Amniotic epithelial cell (primary cell): ENCODE measurements at regions not wholly inside any gene's neighbourhood (a gene's known extent, or its start where the extent isn't known, plus 50 kb on each side); places are given as distances from the start of the nearest gene placed in this dataset.

Source experiments
- DNase-seq: peaks from one replicate; pipeline ENCODE4 v3.0.0-alpha.2; 2010; ENCODE audit warnings: low read depth

GRCh38 chr4:27844376-27844775 lies 983.7 kb downstream of the STIM2 start:
- DNase-seq, result no peak

- DNase-seq, result peak; percentile 30
These were observed 986.3 kb downstream of the STIM2 start for GRCh38 chr4:27846951-27847350.

- DNase-seq, result peak; percentile 76
These were observed 1000.7 kb downstream of the STIM2 start for GRCh38 chr4:27861381-27861787.

GRCh38 chr4:27861802-27862201 lies 1001.2 kb downstream of the STIM2 start:
- DNase-seq, result peak; percentile 71

GRCh38 chr4:27873596-27873995 lies 1013.0 kb downstream of the STIM2 start:
- no peak for DNase-seq

GRCh38 chr4:27881705-27882104 lies 1021.1 kb downstream of the STIM2 start:
- no peak for DNase-seq

GRCh38 chr4:27886120-27886519 lies 1025.5 kb downstream of the STIM2 start:
- DNase-seq, result peak; percentile 24

GRCh38 chr4:27887646-27888045 lies 1027.0 kb downstream of the STIM2 start:
- peak; percentile 53 for DNase-seq

- no peak for DNase-seq
These were observed 1027.9 kb downstream of the STIM2 start for GRCh38 chr4:27888505-27888904.

GRCh38 chr4:27894951-27895350 lies 1034.3 kb downstream of the STIM2 start:
- DNase-seq, result peak; percentile 29

- no peak for DNase-seq
These were observed 1047.7 kb downstream of the STIM2 start for GRCh38 chr4:27908356-27908755.

GRCh38 chr4:27910227-27910626 lies 1049.6 kb downstream of the STIM2 start:
- DNase-seq, result no peak

- DNase-seq, result no peak
These were observed 1050.4 kb downstream of the STIM2 start for GRCh38 chr4:27911047-27911446.

- DNase-seq, result no peak
These were observed 1053.1 kb downstream of the STIM2 start for GRCh38 chr4:27913738-27914137.

- no peak for DNase-seq
These were observed 1055.2 kb downstream of the STIM2 start for GRCh38 chr4:27915822-27916221.

GRCh38 chr4:27916452-27917184 lies 1056.0 kb downstream of the STIM2 start:
- no peak for DNase-seq

GRCh38 chr4:27917381-27917780 lies 1056.7 kb downstream of the STIM2 start:
- DNase-seq, result no peak

GRCh38 chr4:27921231-27921630 lies 1060.6 kb downstream of the STIM2 start:
- peak; percentile 38 for DNase-seq

- DNase-seq, result peak; percentile 59
These were observed 1068.3 kb downstream of the STIM2 start for GRCh38 chr4:27928761-27929540.

- no peak for DNase-seq
These were observed 1069.7 kb downstream of the STIM2 start for GRCh38 chr4:27930291-27930690.

- DNase-seq, result no peak
These were observed 1070.3 kb downstream of the STIM2 start for GRCh38 chr4:27930976-27931375.

GRCh38 chr4:27931584-27931983 lies 1070.9 kb downstream of the STIM2 start:
- DNase-seq, result no peak

- no peak for DNase-seq
These were observed 1074.2 kb downstream of the STIM2 start for GRCh38 chr4:27934871-27935270.
